ENCODE measurements at regions not wholly inside any gene's neighbourhood (a gene's known extent, or its start where the extent isn't known, plus 50 kb on each side); places are given as distances from the start of the nearest gene placed in this dataset.
A peak's percentile ranks its signal among the peaks of the same experiment; 100 is the strongest.

DNA sequence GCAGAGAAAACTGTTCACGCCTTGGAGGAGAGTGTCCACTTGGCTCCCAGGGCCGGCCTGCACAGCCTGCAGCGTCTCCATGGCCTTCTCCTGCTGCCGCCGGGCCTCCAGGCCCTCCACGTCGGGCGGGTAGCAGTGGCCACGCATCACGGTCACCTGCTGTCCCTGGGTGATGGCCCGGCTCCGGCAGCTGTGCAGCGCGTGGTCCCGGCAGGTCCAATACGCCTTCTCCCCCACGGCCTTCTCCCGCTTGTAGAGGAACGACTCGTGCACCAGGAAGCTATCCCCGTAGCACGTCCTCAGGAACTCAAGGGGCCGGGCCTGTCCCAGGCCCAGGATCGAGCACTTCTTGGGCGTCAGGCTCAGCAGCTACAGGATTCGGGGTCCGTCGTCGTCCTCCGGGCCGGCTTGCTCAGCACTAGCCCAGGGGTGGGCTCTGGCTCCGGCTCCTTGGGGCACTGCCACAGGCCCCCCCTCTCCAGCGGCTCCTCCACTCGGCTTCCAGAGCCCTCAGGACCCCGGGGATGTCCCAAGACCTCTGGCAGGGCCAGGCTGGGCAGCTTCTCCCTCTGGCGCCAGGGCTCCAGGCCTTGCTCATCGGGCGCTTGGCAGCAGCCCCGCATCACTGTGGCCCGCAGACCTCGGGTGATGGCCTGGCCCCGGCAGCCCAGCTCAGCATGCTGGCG lies 83.6 kb upstream of the FXR1 start:
- no peak for DNase-seq (ENCODE audit: low spot score)
- no peak for ATAC-seq

DNA sequence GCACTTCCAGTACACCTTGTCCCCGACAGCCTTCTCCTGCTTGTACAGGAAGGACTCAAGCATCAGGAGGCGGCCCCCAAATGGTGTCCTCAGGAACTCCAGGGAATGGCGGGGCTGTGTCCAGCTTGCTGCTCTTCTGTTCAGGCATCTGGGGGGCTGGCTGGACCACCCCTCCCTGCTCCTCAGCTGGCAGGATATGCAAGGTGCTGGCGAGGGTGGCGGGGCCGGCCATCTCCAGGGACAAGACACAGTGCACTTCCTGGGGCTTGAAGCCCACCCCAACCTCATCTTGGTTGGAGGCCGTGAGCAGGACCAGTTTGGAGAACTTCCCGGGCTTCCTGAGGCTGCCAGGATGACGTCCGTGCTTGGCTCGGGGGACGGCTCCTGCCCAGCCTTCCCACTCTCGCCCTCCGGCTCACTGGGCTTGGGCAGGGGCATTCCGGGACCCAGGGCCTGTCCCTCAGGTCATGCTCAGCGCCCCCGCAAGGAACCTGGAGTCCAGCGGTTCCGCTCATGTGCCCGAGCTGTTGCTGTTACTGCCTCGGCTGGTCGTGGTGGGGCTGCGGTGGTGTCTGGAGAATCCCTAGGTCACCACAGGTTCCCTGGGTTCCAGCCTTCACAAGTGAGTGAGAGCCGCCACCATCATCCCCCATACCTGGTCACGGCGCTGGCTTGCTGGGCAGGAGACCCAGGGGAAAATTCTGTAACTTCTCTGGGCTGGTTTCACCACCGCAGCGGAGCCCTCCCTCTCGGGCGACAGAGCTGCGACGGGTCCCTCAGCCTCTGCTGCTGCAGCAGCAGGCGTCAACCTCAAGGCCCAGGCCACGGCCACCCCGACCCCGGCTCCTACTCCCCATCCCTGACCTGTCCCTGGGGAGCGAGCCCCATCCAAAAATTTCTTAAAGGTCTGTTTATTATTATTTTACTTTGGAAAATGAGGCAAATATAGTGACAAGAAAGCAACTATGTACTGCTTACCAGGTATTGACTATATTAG lies 82.8 kb upstream of the FXR1 start:
- no peak for ATAC-seq
- DNase-seq (ENCODE audit: low spot score) = no peak

DNA sequence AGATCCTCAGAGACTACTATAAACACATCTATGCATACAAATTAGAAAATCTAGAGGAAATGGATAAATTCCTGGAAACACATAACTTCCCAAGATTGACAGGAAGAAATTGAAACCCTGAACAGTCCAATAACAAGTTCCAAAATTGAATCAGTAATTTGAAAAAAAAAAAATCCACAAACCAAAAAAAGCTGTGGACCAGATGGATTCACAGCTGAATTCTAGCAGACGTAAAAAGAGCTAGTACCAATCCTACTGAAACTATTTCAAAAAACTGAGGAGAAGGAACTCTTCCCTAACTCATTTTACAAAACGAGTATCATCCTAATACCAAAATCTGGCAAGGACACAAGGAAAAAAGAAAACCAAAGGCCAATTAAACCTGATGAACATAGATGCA lies 77.0 kb upstream of the FXR1 start:
- ATAC-seq = no peak
- DNase-seq (ENCODE audit: low spot score) = no peak

DNA sequence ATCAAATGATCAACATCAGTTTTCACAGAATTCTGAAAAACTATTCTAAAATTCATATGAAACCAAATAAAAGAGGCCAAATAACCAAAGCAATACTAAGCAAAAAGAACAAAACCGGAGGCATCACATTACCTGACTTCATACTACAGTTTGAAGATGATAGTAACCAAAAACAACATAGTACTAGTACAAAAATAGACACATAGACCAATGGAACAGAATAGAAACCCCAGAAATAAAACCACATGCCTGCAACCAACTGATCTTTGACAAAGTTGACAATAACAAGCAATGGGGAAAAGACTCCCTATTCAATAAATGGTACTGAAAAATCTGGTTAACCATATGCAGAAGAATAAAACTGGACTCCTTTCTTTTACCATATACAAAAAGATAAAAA lies 75.7 kb upstream of the FXR1 start:
- ATAC-seq (no peak), DNase-seq (ENCODE audit: low spot score) (no peak)

DNA sequence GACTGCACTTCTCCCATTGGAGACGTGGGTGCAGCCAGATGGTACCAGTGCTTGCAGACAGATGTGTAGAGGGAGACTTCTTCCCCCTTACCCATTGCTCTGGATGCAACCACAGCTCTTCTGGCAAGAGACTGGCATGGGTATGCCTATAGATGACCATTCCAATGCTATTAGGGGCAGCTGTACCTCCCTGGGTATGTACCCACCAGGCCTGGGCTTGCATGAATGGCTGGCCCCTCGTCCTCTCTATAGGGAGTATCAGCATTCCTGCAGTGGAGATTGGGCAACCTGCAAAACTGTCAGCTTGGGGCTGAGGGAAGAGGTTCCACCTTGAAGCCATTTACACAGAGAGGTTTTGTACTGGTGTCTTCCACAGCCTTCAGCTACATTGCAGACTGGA lies 57.6 kb upstream of the FXR1 start:
- DNase-seq (ENCODE audit: low spot score) (no peak), ATAC-seq (no peak)

DNA sequence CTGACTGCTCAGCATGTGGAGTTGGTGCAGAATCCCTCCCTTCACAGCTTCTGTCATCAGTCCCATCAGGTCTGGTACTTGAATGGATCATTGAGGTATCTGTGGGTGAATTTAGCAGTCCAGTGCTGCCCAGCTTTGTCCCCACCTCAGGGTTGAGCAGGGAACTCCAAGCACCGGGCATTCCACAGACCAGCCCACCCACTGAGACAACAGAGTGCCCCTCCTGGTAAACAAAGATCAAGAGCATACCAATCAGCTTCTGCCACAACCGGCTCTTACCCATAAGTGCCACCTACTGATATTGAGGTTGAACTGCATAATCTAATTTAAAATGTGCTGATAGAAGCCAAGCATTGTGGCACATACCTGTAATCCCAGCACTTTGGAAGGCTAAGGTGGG lies 57.1 kb upstream of the FXR1 start:
- peak; percentile 44 for ATAC-seq
- DNase-seq (ENCODE audit: low spot score) = no peak

DNA sequence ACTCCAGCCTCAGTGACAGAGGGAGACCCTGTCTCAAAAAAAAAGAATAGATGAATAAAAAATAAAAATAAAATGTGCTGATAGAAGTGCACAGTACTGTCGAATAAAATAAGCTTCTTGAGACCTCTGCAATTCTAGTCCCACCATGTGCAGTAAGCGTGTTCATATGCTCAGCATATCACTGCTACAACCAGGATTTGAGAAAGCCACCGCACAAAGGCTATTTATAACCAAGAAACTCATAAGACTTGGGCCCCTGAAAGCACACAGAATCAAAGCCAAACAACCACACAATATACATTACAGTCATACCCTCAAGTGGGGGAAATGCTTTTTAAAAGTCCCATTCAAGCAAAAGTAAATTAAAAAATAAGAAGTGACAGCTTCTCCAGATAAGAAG lies 56.5 kb upstream of the FXR1 start:
- DNase-seq (ENCODE audit: low spot score) (no peak), ATAC-seq (no peak)

DNA sequence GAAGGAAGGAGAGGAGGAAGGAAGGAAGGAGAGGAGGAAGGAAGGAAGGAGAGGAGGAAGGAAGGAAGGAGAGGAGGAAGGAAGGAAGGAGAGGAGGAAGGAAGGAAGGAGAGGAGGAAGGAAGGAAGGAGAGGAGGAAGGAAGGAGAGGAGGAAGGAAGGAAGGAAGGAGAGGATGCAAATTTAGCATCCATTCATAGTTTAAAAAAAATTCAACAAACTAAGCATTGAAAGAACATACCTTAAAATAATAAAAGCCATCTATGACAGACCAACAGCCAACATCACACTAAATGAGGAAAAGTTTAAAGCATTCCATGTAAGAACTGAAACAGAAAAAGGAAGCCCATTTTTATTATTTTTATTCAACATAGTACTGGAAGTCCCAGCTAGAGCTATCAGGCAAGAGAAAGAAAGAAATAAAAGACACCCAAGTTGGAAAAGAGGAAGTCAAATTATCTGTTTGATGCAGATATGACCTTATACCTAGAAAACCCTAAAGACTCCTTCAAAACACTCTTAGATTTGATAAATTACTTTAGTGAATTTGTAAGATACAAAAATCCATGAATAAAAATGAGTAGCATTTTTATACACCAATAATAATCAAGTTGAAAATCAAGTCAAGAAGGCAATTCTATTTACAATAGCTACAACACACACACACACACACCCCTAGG lies 52.2 kb upstream of the FXR1 start:
- ATAC-seq (no peak), DNase-seq (ENCODE audit: low spot score) (no peak)
